ENCODE measurements at regions not wholly inside any gene's neighbourhood (a gene's known extent, or its start where the extent isn't known, plus 50 kb on each side); places are given as distances from the start of the nearest gene placed in this dataset.

DNA sequence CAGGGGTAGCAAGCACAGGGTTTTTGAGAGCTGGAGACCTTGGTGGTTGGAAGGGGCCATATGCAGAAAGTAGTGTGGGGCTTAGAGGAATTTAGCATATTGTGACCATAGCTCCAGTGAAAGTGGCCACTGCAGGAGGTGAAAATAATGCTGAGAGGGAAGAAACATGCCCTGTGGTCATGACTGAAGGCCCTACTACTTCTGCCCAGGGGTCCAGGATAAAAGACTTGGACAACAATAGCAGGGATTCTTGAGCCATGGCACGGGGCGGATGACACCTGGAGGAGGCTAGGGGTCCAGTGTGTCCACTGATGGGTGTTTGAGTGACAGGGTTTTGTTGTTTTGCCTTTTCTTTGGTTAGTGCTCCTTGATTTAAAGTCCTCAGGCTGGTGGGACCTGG lies 694.6 kb downstream of the CPS1 start:
- H3K4me3 ChIP-seq (ENCODE audit: low read length) = no peak overlapping the region
- no peak overlapping the region for H2AFZ ChIP-seq (ENCODE audit: low read depth, low read length)
- no peaks in the 10 kb centered on the region for H3K36me3 ChIP-seq (ENCODE audit: insufficient read depth, low read length)
- H3K9me3 ChIP-seq (ENCODE audit: low read length) = no peaks in the 10 kb centered on the region
- no peaks in the 10 kb centered on the region for H3K27me3 ChIP-seq (ENCODE audit: insufficient read depth, low read length)
- no peaks in the 10 kb centered on the region for H3K4me1 ChIP-seq (ENCODE audit: insufficient read depth, low read length)

DNA sequence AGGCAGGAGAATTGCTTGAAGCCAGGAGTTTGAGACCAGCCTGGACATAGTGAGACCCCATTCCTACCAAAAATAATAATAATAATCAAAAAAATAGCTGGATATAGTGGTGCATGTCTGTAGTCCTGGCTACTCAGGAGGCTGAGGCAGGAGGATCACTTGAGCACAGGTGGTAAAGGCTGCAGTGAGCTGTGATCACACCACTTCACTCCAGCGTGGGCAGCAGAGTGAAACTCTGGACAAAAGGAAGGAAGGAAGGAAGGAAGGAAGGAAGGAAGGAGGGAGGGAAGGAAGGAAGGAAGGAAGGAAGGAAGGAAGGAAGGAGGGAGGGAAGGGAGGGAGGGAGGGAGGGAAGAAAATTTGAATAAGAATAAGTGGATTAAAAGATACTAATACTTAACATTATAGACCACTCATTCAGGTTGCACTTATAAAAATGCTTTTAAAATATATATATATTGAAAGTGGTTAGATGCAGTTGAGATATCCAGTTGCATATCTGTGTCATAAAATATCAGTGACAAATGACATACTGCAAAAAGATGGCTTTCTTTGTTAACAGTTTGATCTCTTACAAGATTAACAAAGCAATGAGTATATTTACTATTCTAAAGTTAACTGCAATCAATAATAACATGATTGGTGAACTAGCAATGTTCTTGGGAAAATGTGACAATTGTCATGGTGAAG lies 702.4 kb downstream of the CPS1 start:
- Histone ChIP-seq H3K4me1 (ENCODE audit: insufficient read depth, low read length) (no peaks in the 10 kb centered on the region), H3K9me3 (ENCODE audit: low read length) (peaks cover 2% of the 10 kb centered on the region), H3K36me3 (ENCODE audit: insufficient read depth, low read length) (no peaks in the 10 kb centered on the region), H3K4me3 (ENCODE audit: low read length) (no peak overlapping the region), H2AFZ (ENCODE audit: low read depth, low read length) (no peak overlapping the region), H3K27me3 (ENCODE audit: insufficient read depth, low read length) (no peaks in the 10 kb centered on the region)

DNA sequence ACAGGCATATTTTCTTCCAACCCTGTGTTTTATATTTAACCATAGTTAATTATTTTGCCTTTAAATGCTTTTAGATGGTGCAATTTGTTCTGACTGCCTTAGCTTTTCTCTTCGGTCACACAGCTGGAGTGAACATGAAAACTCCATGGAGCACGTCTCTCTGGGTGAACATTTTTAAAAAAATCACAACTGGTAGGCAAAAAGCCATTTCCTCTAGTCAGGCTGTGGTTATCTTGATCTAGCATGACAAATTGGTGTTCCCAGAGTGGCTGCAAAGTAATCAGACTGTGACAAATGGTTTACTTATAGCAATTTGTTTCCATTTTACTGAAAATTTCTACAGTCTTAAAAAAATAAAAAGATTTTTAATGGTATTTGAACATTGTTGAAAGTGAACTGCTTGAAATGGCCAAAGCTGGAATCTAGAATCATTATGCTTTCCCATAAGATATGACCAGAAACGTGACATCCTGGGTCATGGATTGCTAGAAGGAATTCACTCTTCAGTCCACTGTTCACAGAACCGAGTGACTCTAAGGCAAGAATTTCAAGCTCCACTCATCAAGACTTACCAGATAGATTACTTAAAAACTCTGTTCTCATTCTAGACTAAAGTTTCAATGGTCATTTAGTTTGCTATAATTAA lies 703.6 kb downstream of the CPS1 start:
- Histone ChIP-seq H3K27me3 (ENCODE audit: insufficient read depth, low read length) (no peaks in the 10 kb centered on the region), H2AFZ (ENCODE audit: low read depth, low read length) (no peak overlapping the region), H3K9me3 (ENCODE audit: low read length) (peaks cover 2% of the 10 kb centered on the region), H3K4me3 (ENCODE audit: low read length) (no peak overlapping the region), H3K36me3 (ENCODE audit: insufficient read depth, low read length) (no peaks in the 10 kb centered on the region), H3K4me1 (ENCODE audit: insufficient read depth, low read length) (no peaks in the 10 kb centered on the region)

DNA sequence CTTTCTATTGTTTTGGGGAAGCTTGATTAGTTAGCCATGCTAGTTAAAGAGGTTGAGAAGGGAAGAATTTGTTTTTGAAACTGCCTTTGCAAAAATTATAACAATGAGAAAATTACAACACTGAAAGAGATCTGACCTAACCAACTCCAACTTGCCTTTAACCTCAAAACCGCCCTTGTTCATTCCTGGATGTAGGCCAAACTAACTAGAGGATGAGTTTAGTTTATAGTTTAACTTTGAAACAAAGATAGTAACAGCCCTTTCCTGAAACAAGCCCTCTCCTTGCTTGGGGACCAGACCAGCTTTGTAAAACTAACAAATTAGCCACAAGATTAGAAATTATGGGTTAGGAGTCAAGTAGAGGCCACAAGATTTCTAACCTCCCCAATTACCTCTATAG lies 713.9 kb downstream of the CPS1 start:
- no peaks in the 10 kb centered on the region for H3K27me3 ChIP-seq (ENCODE audit: insufficient read depth, low read length)
- no peaks in the 10 kb centered on the region for H3K4me1 ChIP-seq (ENCODE audit: insufficient read depth, low read length)
- H3K36me3 ChIP-seq (ENCODE audit: insufficient read depth, low read length) = no peaks in the 10 kb centered on the region
- H3K4me3 ChIP-seq (ENCODE audit: low read length) = no peak overlapping the region
- peaks cover 3% of the 10 kb centered on the region for H3K9me3 ChIP-seq (ENCODE audit: low read length)
- H2AFZ ChIP-seq (ENCODE audit: low read depth, low read length) = no peak overlapping the region

DNA sequence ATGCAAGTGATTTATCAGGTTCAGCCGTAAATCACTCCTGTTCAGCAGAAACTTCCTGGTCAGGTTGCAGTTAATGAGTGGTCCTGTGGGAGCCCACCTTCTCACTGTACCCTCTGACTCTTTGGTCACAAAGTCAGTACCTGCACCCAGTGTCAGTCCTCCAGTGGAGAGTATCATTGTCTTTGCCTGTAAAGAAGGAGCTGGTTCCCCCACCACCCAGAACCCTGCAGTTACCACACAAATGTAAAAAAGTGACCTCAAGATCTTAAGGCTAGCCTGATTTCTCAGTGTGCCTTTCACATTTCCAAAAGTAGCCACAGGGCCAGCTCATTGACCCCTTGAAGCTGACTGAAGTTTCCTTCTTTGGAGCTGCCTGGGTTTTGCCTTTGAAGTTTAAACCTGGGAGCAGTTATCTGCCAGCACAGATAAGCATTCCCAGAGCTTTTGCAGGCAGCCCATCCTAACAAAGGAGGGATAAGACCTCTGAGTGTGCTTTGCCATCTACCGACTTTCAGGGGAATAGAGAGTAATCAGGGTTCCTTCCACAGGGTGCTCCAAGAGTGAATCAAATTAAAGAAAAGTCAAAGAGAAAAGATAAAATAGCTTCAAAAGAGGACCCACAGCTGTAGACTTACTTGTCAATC lies 725.2 kb downstream of the CPS1 start:
- Histone ChIP-seq H3K4me1 (ENCODE audit: insufficient read depth, low read length) (peaks cover 10% of the 10 kb centered on the region), H3K36me3 (ENCODE audit: insufficient read depth, low read length) (no peaks in the 10 kb centered on the region), H2AFZ (ENCODE audit: low read depth, low read length) (no peak overlapping the region), H3K4me3 (ENCODE audit: low read length) (no peak overlapping the region), H3K27me3 (ENCODE audit: insufficient read depth, low read length) (no peaks in the 10 kb centered on the region), H3K9me3 (ENCODE audit: low read length) (no peaks in the 10 kb centered on the region)

DNA sequence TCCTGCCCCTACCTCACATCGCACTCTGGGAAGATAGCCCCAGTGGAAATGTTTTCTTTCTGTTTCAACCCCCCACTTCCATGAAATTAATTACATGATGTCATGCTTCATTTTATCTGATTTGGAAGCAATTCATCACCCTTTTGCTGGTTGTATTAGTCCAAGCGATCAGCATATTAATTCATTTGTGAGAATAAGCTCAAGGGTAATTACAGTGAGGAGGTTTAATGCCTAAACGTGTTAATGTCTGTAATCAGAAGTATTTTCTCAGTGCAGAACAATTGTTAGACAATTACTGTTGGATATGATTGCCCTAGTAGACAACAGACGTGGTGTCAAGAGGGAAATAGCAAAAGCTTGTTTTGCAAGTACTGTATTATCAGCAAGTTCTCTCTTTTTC lies 746.3 kb downstream of the CPS1 start:
- Histone ChIP-seq H3K4me3 (ENCODE audit: low read length) (no peak overlapping the region), H3K9me3 (ENCODE audit: low read length) (peaks cover 3% of the 10 kb centered on the region), H2AFZ (ENCODE audit: low read depth, low read length) (no peak overlapping the region), H3K4me1 (ENCODE audit: insufficient read depth, low read length) (no peaks in the 10 kb centered on the region), H3K27me3 (ENCODE audit: insufficient read depth, low read length) (no peaks in the 10 kb centered on the region), H3K36me3 (ENCODE audit: insufficient read depth, low read length) (no peaks in the 10 kb centered on the region)

DNA sequence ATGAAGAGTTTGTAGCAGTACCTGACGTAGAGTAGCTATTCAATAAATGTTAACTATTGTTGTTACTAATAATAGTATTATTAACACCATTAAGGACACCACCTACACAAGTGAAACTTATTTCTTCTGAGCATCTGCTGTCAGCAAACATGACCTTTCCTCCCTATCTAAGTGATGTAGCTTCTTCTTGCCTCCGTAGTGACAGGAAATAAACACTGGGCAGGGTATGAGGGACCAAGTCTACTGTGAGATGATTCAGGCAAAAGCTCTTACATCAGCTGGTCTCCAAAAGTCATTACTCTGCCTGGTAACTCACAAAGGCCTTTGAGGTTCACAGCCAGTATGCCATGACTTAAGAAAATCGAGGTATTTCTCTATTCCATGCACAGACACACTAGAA lies 750.5 kb downstream of the CPS1 start:
- H2AFZ ChIP-seq (ENCODE audit: low read depth, low read length) = no peak overlapping the region
- peaks cover 3% of the 10 kb centered on the region for H3K9me3 ChIP-seq (ENCODE audit: low read length)
- no peaks in the 10 kb centered on the region for H3K27me3 ChIP-seq (ENCODE audit: insufficient read depth, low read length)
- H3K4me1 ChIP-seq (ENCODE audit: insufficient read depth, low read length) = no peaks in the 10 kb centered on the region
- H3K36me3 ChIP-seq (ENCODE audit: insufficient read depth, low read length) = no peaks in the 10 kb centered on the region
- no peak overlapping the region for H3K4me3 ChIP-seq (ENCODE audit: low read length)

Measured in neuron (in vitro differentiated cells).